GM12892 (cell line): ENCODE measurements at regions not wholly inside any gene's neighbourhood (a gene's known extent, or its start where the extent isn't known, plus 50 kb on each side); places are given as distances from the start of the nearest gene placed in this dataset.

Experiments
- POLR2A ChIP-seq: IDR thresholded peaks from 2 replicates; pipeline ENCODE4 v1.6.1; 2011; ENCODE audit warnings: low read depth, low read length, control low read depth
- POLR2AphosphoS5 ChIP-seq: IDR thresholded peaks from 2 replicates; pipeline ENCODE4 v1.6.1; 2011; ENCODE audit warnings: low read depth, low read length, control low read depth
- TAF1 ChIP-seq: IDR thresholded peaks from 2 replicates; pipeline ENCODE4 v1.6.1; 2011; ENCODE audit warnings: low read depth, mild to moderate bottlenecking, control low read depth, low read length, borderline replicate concordance

GRCh38 chr20:12750221-12750620 lies 258.6 kb upstream of the SPTLC3 start:
- TF ChIP-seq POLR2AphosphoS5 (no peak), POLR2A (no peak), TAF1 (no peak)
